CD4-positive, alpha-beta T cell treated with Interleukin-6 at 100 ng/mL for 8 hours (primary cell): ENCODE measurements at regions not wholly inside any gene's neighbourhood (a gene's known extent, or its start where the extent isn't known, plus 50 kb on each side); places are given as distances from the start of the nearest gene placed in this dataset.
A peak's percentile ranks its signal among the peaks of the same experiment; 100 is the strongest.

ENCODE experiments used
- DNase-seq: peaks from one replicate; pipeline ENCODE4 v3.0.0-alpha.2; 2020; ENCODE audit warnings: mixed read lengths, low spot score

DNA sequence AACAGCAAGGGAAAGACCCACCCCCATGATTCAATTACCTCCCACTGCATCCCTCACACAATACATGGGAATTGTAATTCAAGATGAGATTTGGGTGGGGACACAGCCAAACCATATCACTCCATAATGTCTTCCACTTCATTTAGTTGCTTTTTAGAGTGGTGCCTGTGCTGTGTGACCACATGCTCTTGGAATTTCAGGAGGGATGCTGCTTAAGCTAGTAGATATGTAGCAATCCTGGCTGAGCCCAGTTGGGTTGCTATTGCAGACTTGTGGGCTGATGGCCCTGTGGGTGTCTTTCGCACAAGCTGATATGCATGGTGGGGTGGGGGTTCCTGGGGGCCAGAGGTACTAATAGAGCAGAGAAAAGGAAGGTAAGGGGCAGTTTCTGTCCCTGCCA is 160.4 kb upstream of the SYT6 start:
- DNase-seq = no peak

DNA sequence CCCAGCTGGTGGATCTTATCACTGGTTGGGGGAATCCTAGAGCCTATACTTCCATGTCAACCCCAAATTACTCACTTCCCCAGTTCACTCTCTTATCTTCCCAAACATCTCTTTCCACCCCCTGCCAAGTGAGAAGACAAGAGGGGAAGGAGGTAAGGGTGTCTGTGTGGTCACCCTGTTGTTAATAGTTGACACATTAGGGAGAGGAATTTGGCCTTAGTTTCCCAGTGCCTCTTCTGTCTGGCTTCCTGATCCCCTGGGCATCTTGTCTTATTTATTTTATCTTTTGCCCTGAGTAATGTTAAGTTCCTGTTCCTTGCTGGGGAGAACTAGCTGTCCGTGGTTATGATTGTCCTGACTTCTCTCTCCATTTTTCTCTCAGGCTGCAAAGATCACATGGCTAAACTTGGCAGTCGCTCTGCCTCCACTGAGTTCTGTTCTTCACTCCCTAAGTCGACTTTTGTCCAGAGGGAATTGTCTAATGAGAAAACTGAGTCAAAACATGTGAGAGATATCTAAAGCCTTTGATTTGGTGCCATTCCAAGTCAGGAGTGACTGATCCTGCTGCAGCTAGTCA is 157.1 kb upstream of the SYT6 start:
- no peak for DNase-seq

DNA sequence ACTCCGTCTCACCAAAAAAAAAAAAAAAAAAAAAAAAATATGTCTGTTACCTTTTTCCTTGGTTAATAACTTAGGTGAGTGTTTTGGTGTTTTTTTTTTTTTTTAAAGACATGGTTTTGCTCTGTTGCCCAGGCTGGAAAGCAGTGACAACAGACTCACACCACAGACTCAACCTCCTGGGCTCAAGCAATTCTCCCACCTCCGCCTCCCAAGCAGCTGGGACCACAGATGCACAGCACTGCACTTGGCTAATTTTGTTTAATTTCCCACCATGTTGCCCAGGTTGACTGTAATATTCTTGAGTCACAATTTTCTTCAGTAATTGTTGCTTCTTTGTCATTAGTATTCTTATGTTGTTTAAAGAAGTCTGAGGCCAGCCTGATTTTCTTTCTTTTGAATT is 149.2 kb upstream of the SYT6 start:
- no peak for DNase-seq

DNA sequence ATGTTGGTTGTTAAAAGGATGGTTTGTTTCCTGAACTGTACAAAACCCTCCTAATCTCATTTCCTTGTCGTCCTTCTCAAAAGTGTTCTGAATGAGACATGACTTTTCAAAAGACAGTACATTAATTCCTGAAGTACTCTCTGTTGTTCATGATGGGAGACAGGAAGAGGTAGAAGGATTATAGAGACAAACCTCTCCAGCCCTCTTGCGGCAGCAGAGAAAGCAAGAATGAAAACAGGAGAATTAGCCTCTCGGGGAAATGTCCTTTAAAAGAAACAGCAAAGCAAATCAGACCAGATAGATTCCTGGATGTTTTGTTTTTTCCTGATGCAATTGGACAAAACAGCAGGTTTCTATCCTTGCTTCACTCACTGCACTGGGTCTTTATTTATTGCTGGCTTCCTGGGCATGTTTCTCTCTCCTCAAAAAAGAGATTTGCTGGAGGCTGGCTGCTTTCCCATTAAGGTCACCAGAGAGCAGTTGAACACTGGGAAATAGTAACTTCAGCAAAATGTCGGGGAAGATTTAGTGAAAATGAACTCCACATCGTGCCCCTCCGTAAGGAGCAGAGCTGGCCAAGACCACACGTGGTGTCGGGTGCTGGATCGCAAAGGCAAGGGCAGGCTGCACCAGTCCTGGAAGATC is 145.8 kb upstream of the SYT6 start:
- DNase-seq = no peak

DNA sequence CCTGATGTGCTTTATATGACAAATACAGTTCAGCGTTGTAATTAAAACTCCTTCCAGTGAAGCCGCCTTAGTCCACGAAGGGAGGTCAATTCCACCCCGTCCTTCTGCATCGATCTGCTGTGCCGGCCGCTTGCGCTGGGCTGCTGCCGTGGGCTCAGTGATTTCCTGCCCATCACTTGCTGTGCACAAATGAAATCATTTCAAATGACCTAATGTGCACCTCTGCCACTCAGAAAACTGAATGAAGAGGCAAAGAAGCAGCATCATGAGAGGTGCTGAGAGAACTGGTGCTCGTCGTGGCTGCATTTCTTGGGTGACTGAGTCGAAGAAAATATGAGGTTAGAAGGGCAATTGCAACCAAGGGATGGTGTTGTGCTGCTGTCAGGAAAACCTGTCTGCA is 144.3 kb upstream of the SYT6 start:
- DNase-seq = no peak

DNA sequence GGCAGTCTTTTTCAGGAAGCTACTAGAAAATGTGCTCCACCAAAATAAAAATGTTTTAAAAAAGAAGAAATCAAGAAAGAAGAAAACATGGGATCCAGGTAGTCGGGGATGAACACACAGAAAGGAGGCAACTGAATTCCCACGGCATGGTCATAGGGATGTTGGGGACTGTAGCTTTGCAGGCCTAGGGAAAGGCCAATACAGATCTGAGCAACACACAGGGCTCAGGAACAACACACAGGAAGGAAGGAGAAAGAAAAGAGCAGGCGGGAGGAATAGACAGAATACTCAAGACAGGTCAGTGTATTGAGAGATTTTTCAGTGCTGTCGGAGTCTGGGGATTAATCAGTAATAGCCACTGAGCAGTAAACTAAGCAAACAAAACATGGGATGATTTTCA is 142.7 kb upstream of the SYT6 start:
- DNase-seq = no peak

DNA sequence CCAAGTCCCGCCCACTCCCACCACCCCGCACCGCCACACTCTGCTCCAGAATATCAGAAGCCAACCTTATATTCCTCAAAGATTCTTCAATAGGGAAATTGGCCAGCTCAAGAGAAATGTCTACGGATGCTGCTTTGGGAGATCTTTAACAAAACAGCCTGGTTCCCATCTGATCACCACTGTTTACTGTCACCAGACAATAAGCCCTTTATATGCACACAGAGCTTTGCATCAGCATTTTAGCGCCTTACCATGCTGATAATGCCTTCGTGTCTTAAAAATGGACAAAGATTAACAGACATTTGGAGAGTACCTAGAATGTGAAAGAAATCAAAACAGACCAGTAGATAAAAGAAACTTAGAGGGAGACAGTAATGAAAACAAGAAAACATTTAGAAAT is 141.7 kb upstream of the SYT6 start:
- DNase-seq = no peak

DNA sequence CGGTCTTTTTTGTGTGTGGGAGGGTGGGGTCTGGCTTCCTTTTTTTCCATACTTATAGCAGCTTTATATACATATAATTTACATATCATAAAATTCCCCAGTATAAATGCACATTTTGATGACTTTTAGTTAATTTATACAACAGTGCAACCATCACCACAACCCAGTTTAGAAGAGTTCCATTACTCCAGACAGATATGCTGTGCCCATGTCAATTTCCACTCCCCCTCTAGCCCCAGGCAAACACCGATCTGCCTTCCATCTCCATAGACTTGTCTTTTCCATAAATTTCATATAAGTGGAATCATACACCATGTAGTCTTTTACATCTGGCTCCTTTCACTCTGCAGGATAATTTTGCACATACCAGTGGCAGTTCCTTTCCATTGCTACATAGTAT is 139.2 kb upstream of the SYT6 start:
- DNase-seq = no peak

DNA sequence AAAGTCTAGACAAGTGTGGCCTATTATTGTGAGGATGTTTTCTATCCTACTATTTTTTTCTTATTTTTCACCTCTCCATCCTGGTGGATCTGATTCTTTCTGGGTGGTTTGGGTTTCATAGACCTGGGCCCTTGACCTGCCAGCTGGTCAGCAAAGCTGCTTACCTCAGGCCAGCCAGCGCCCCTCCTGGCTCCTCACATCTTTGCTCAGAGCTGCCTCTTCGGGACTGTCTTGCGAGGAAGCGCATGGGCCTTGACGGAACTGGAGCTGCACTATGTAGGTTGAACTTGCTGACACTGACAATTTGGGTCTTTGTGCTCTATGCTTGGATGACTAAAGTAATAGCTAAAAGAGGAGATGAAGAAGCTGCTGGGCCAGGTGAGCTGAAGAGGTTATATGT is 138.5 kb upstream of the SYT6 start:
- no peak for DNase-seq

DNA sequence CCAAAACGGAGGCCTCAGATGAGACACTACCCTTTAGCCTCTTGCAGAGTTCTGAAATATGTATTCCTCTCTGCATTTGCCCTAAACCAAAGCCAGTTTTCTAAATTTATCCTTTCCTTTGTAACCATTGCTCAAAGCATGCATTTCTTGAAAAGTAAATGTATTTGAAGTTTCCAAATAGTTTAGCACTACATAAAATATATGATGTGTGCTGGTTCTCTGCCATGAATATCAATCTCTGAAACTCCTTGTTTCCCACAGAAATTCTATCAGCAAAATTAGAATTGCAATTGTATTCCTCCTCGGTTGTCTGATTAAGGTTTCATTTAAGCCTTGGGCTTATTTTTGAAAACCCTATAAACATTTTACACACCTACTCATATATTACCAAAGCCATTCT is 137.1 kb upstream of the SYT6 start:
- DNase-seq = no peak

DNA sequence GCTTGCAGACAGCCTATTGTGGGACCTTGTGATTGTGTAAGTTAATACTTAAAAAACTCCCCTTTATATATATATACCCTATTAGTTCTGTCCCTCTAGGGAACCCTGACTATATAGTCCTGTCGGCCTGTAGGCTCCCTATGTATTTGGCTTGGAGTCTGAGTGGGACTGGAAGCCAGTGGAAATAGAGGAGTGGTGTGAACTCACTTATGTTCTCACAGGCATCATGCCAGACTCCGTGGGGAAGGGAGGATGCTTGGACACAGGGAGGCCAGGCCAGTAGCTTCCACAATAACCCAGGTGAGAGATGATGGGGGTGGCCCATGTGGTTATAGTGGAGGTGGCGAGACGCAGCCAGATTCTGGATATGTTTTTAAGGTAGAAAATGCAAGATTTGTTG is 136.7 kb upstream of the SYT6 start:
- no peak for DNase-seq

DNA sequence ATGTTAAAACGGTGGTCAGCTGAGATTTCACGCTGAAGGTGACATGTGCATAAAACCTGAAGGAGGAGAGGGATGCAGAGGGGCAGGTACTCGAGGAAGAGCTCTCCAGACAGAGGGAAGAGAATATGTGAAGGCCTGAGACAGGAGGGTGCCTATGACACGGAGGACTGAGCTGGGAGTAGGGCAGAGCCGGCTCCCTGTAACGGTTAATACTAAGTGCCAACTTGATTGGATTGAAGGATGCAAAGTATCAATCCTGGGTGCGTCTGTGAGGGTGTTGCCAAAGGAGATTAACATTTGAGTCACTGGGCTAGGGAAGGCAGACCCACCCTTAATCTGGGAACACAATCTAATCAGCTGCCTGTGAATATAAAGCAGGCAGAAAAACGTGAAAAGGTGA is 136.2 kb upstream of the SYT6 start:
- DNase-seq = no peak

DNA sequence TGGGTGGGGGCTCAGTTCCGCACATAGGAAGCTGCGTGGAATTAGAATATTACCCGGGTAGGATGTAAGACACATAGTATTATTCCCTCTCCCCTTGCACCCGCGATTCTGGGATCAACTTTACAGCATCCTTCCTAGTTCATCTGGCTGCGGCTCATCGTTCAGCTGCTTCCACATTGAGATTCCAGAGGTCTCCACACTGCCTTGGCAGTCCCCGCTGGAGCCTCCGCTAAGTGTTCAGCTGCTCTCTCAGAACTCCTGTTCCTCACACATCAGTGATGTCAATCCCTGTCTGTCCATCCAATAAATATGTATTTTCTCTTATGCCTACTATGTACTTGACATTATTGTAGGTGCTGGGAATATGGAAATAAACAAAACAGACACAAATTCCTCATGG is 135.6 kb upstream of the SYT6 start:
- DNase-seq = no peak

DNA sequence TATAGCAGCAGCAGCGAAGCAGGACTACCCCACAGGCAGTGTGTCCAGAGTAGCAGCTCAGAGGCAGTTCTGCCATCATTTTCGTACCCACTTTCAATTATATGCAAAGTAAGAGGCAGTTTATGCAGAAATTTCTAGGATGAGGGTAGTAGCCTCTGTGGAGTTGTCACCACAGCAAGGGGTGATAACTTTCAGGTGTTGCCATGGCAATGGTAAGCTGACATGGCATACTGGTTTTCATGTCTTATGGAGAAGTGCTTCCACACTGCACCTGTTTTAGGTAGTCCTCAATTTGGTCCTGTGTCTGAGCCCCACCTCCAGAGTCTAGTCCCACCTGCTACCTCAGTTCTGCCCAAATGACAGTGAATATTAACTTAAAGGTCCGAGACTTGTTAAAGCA is 133.3 kb upstream of the SYT6 start:
- no peak for DNase-seq

DNA sequence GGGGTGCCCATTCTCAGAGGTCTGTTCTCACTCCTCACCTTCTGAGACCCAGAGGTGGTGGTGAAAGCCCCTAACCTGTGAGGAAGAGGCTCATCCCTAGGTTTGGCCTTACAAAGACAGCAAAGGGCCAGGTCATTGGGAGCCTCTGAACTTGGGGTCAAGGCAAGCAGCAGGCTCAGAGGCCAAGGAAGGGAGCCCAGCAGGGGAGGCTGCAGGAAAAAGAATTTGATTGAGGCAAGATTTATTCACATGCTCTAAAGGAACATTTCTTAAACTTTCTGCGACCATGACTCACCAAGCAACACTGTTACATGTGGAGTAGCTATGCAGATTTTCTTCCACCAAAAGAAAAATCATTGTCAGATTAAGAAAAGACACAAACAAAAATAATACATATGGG is 132.5 kb upstream of the SYT6 start:
- DNase-seq = no peak

DNA sequence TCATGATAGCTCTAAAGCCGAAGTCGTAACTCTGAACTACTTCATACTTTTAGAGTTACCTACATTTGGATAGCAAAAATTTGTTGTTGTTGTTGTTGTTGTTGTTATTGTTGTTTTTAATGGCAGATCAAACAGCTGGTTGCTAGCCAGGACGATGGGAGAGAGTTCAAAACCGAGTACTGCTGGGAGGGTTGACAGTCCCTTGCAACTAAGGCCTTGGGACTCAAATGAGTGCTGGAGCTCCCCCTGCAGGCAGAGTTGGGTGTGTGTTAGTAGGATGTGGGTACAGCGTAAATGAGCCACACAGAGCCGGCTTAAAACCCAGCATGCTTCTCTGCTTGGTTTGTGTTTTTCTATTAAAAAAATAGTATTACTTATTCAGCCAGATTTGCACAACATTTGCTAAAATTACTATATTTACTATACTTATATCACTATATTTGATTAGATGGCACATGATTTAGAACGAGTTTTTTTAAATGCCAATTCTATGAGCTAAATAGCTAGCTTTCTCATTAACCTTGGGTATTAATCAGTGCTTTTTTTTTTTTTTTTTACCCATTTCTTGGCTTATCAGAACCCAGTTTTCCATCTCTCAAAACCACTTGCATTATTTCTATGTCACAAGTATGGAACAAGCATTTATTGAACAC is 129.2 kb upstream of the SYT6 start:
- DNase-seq = peak; percentile 83

DNA sequence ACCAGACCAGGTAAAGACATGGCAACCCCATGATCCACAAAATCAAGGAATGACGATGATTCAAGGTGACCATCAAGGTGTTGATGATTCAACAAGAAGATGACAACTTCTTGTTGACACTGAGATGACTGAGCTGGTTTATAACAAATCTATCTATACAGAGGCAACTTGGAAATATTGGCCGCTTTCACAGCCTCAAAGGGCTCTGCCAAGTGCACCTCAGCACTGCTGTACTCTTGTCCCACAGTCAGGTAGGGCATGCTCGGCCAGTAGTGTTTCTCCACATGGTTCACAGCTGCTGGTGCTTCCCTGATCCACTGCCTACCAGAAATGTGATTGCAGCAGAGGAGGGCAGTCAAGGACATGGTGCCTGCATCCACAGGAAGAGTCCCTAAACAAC is 125.2 kb upstream of the SYT6 start:
- no peak for DNase-seq

DNA sequence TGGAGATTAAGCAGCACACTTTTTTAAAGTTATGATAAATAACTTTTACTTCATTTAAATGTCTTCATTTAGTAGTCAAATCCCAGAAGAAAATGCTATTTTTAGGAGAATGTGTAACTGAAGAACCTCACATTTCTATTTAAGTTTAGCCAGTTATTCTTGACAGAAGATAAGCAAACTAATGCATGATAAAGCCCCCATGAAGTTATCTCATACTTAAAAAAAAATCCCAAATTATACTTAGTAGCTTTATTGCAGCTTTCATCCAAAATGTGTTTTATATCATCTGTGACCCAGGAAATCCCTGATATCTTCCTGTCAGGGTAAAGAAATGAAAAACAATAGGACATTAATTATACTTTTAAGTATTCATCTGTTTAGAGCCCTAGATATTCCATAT is 124.8 kb upstream of the SYT6 start:
- no peak for DNase-seq

DNA sequence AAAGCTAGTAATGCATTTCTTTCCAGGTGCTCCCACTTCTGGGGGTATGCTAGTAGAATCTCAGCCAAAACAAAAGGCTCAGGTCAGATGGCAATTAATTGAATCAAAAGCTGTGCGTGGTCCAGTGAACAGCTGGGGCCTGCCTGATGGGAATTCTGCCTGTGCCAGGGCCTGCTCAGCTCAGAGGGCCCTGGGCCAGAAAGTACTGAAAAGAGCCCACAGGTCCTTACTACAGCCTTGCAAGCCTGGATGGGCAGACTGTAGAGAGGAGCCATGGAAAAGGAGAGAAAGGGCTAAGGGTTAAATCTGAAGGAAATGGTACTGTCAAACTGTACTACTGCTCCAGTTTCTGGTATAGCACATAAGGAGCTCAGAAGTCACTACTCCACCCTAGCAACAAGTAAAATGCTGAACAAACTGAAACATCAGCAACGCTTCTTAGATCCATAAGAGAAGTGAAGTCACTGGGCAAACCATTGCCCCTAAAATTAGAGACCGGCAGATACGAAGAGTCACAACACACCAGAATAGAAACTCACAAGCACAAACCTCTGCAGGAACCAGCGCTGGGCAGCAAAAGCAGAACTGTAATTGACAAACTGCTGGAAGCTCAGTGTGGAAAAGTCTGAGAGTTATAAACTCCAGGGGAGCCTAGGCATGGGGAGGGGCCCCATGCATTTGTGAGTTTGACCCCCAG is 121.1 kb upstream of the SYT6 start:
- DNase-seq = no peak

DNA sequence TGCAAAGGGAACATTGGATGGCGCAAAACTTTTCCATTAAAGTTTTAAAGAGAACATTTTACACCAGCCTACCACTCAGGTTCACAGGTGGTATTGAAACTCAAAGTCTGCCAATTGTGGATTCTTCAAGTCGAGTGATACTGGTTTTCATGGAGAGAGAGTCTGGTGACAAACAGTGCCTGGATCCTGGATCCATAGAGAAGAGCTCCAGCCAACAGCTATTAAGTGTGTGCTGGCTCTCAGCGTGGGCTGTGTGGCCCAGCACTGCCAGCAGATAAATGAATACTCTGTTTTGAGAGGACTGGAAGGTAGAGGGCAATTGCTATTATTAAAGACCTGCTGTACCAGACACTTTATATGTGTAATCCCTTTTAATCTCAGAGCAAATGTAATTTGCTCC is 118.9 kb upstream of the SYT6 start:
- no peak for DNase-seq

DNA sequence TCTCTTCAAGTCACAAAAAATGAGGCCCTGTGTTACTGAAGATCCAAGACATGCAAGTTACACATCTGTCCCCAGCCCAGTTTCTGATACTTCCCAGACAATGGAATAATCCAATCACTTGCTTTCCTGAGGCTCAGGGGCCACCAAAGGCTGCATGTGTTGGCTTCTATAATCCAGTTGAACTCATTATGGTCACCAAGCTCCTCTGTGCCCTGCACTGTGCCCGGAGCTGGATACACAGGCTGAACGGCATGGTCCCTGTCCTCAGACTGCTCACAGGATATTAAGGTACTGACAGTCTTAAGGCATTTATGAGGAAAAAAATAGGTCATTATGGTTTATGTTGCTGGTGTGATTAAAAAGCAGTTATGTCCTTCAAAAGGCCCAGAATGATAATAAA is 117.0 kb upstream of the SYT6 start:
- no peak for DNase-seq

DNA sequence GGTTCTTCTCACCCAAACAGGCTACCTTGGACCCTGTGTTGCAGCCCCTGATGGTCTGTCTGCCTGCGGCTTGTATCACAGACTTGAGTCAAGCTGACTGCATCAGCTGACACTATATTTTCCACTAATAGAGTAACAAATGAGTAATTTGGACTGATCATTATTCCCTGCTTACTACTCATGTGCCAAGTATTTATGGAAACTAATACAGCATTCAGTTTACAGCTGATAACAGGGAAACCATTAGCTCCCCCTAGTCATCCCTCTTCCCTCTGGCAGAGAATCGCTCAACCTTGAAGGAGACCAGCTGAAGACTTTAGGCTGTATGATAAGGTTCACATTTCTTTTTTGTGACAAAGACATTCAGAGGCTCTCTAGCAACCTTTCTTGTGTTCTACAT is 116.6 kb upstream of the SYT6 start:
- DNase-seq = no peak

DNA sequence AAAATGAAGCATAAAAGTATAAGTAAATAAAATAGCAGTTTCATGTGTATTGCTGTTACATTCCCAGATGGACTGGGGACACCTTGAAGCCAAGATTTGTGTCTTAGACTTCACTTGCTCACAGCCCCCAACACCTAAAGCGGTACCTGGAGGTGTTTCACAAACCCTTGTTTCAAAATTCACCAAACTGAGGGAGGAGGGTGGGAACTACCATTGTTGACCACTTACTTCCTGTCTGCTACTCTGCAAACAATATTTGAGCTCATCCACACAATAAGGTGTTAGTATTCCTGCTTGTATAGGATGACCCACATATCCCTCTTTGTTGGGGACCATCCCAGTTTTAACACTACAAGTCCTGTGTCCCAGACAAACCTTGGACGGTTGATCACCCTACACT is 115.9 kb upstream of the SYT6 start:
- DNase-seq = no peak

DNA sequence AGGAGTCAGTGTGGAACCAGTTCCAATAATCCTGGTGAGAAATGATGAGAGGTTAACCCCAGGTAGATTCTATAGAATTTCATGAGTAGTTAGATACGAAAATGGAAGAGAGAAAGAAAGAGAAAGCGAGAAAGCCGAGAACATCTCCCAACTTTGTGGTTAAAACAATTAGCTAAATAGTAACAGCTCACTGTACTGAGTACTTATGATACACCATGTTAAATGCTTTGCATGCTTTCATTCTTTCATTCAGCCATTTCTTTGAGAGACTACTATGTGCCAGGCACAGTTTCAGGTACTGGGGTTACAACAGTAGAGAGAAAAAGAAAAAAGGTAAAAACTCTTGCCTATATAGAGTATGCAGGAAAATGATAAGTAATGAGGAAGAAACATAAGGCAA is 109.7 kb upstream of the SYT6 start:
- DNase-seq = no peak
